SK-N-SH (cell line): ENCODE measurements at regions not wholly inside any gene's neighbourhood (a gene's known extent, or its start where the extent isn't known, plus 50 kb on each side); places are given as distances from the start of the nearest gene placed in this dataset.

Experiments used
- CTCF ChIA-PET: fragments of 300-600, 350-600 bp; formaldehyde crosslinking; extraction: SDS; loops from one replicate; lab custom pipeline; 2021; lab: Yijun Ruan, JAX
- POLR2A ChIA-PET: fragments of 350-600 bp; sonication (Branson Sonifier 250); formaldehyde crosslinking; extraction: SDS; loops from one replicate; lab custom pipeline; 2020; ENCODE audit warnings: antibody characterized with exemption, inconsistent platforms; lab: Yijun Ruan, JAX
- DNase-seq: peaks from one replicate; pipeline ENCODE4 v3.0.0; 2012
- H2AFZ ChIP-seq: fragments of 200-600 bp; sonication (generic); 2 replicates; pipeline ENCODE4 v1.8.1; 2016; ENCODE audit warnings: antibody characterized with exemption, mild to moderate bottlenecking, low read depth
- H3F3A ChIP-seq: fragments of 200-600 bp; sonication (generic); replicated peaks from 2 replicates; pipeline ENCODE3; 2016; ENCODE audit warnings: antibody characterized with exemption, mild to moderate bottlenecking; ENCODE audit not compliant: insufficient read depth
- H3K27ac ChIP-seq, 2 experiments: fragments of 200-500 bp in 1 of 2; fragments of 200-600 bp in 1 of 2; sonication (Bioruptor generic) in 1 of 2; sonication (generic), shearing (Covaris generic) in 1 of 2; 2 replicates each; pipeline versions ENCODE4 v1.5.1 to v1.6.1; 2014 to 2016; ENCODE audit warnings: low read depth in 2 of 2, inconsistent platforms in 1 of 2, low read length in 1 of 2, mild to moderate bottlenecking in 1 of 2, mixed read lengths in 1 of 2
- H3K27me3 ChIP-seq: fragments of 200-600 bp; sonication (generic), shearing (Covaris generic); 2 replicates; pipeline ENCODE4 v1.6.1; 2016; ENCODE audit warnings: mixed run types; ENCODE audit not compliant: insufficient read depth
- H3K36me3 ChIP-seq, 2 experiments: fragments of 200-500 bp in 1 of 2; fragments of 200-600 bp in 1 of 2; sonication (Bioruptor generic) in 1 of 2; sonication (generic) in 1 of 2; replicated peaks in 1 of 2; 2 replicates each; pipeline versions ENCODE3 to v1.5.1; 2014 to 2016; ENCODE audit warnings: low read length in 1 of 2, mild to moderate bottlenecking in 1 of 2; ENCODE audit not compliant: insufficient read depth in 2 of 2, control insufficient read depth in 1 of 2
- H3K4me1 ChIP-seq, 2 experiments: fragments of 200-500 bp in 1 of 2; fragments of 200-600 bp in 1 of 2; sonication (Bioruptor generic) in 1 of 2; sonication (generic), shearing (Covaris generic) in 1 of 2; 2 replicates each; pipeline versions ENCODE4 v1.5.1 to v1.6.1; 2014 to 2016; ENCODE audit warnings: low read depth in 1 of 2, low read length in 1 of 2, mixed run types in 1 of 2; ENCODE audit not compliant: insufficient read depth in 2 of 2, control insufficient read depth in 1 of 2
- H3K4me2 ChIP-seq: fragments of 200-600 bp; sonication (generic), shearing (Covaris generic); 2 replicates; pipeline ENCODE4 v1.6.1; 2017; ENCODE audit warnings: mixed run types
- H3K4me3 ChIP-seq, 2 experiments: fragments of 200-500 bp in 1 of 2; fragments of 200-600 bp in 1 of 2; sonication (Bioruptor generic) in 1 of 2; sonication (generic), shearing (Covaris generic) in 1 of 2; 2 replicates each; pipeline versions ENCODE4 v1.5.1 to v1.8.1; 2014 to 2016; ENCODE audit warnings: low read depth in 2 of 2, inconsistent platforms in 1 of 2, low read length in 1 of 2, mild to moderate bottlenecking in 1 of 2, mixed read lengths in 1 of 2, moderate library complexity in 1 of 2
- H3K79me2 ChIP-seq: fragments of 200-600 bp; sonication (generic); 2 replicates; pipeline ENCODE4 v1.8.1; 2017; ENCODE audit warnings: mild to moderate bottlenecking; ENCODE audit not compliant: insufficient read depth
- H3K9ac ChIP-seq: fragments of 200-600 bp; sonication (generic); 2 replicates; pipeline ENCODE4 v1.6.1; 2017; ENCODE audit warnings: mixed run types
- H3K9me2 ChIP-seq: fragments of 200-600 bp; sonication (generic); 2 replicates; pipeline ENCODE4 v1.6.1; 2017; ENCODE audit warnings: mixed run types
- H3K9me3 ChIP-seq: fragments of 200-600 bp; sonication (generic); 2 replicates; pipeline ENCODE4 v1.6.1; 2017; ENCODE audit warnings: mixed run types, mild to moderate bottlenecking, moderate library complexity
- H4K20me1 ChIP-seq: fragments of 200-600 bp; sonication (generic); 2 replicates; pipeline ENCODE4 v1.6.1; 2017; ENCODE audit warnings: mild to moderate bottlenecking, mixed run types; ENCODE audit not compliant: insufficient read depth
- CHD2 ChIP-seq: fragments of 150-350 bp; IDR thresholded peaks from 2 replicates; pipeline ENCODE4 v1.6.1; 2018; ENCODE audit warnings: low read length; ENCODE audit not compliant: partially characterized antibody
- ELF1 ChIP-seq: IDR thresholded peaks from 2 replicates; pipeline ENCODE4 v1.4.0; 2012
- EZH2phosphoT487 ChIP-seq: fragments of 200-600 bp; sonication (generic); IDR thresholded peaks from 2 replicates; pipeline ENCODE4 v1.6.1; 2017; ENCODE audit warnings: low read depth, mixed run types, mild to moderate bottlenecking, antibody characterized with exemption, moderate library complexity, borderline replicate concordance
- FOSL2 ChIP-seq: IDR thresholded peaks from 2 replicates; pipeline ENCODE4 v1.4.0; 2012; ENCODE audit warnings: low read depth, mild to moderate bottlenecking, moderate library complexity, borderline replicate concordance
- FOXJ3 ChIP-seq: sonication (generic); formaldehyde crosslinking; IDR thresholded peaks from 2 replicates; pipeline ENCODE4 v1.5.1; 2020; ENCODE audit warnings: mild to moderate bottlenecking, missing genetic modification reagents
- FOXM1 ChIP-seq: IDR thresholded peaks from 2 replicates; pipeline ENCODE4 v1.4.0; 2012; ENCODE audit warnings: low read depth, mild to moderate bottlenecking
- GATA2 ChIP-seq: sonication (generic); formaldehyde crosslinking; IDR thresholded peaks from 2 replicates; pipeline ENCODE4 v1.5.0; 2020; ENCODE audit warnings: mild to moderate bottlenecking, missing genetic modification reagents
- MEF2A ChIP-seq: IDR thresholded peaks from 2 replicates; pipeline ENCODE4 v1.4.0; 2012; ENCODE audit warnings: low read depth, borderline replicate concordance
- MXI1 ChIP-seq: IDR thresholded peaks from 2 replicates; pipeline ENCODE4 v1.6.1; 2012; ENCODE audit warnings: mild to moderate bottlenecking, low read depth, low read length, improper control_type of control experiment
- NFIC ChIP-seq: IDR thresholded peaks from 2 replicates; pipeline ENCODE4 v1.4.0; 2012; ENCODE audit warnings: borderline replicate concordance
- RAD21 ChIP-seq: IDR thresholded peaks from 2 replicates; pipeline ENCODE4 v1.6.1; 2012; ENCODE audit warnings: mild to moderate bottlenecking, low read length
- RCOR1 ChIP-seq: fragments of 150-350 bp; IDR thresholded peaks from 2 replicates; pipeline ENCODE4 v1.6.1; 2017; ENCODE audit warnings: antibody characterized with exemption, low read length
- RXRA ChIP-seq: IDR thresholded peaks from 2 replicates; pipeline ENCODE4 v1.4.0; 2012; ENCODE audit warnings: low read depth, mild to moderate bottlenecking, borderline replicate concordance
- SIN3A ChIP-seq: IDR thresholded peaks from 2 replicates; pipeline ENCODE4 v1.6.1; 2012; ENCODE audit warnings: low read depth, mild to moderate bottlenecking, low read length, moderate library complexity, borderline replicate concordance
- SMC3 ChIP-seq: IDR thresholded peaks from 2 replicates; pipeline ENCODE4 v1.6.1; 2012; ENCODE audit warnings: low read depth, low read length, improper control_type of control experiment
- TCF12 ChIP-seq: IDR thresholded peaks from 2 replicates; pipeline ENCODE4 v1.4.0; 2012
- USF2 ChIP-seq: fragments of 150-350 bp; IDR thresholded peaks from 2 replicates; pipeline ENCODE4 v1.6.1; 2017; ENCODE audit warnings: antibody characterized with exemption, low read length, low read depth, borderline replicate concordance
- YY1 ChIP-seq: IDR thresholded peaks from 2 replicates; pipeline ENCODE4 v1.4.0; 2012; ENCODE audit warnings: low read depth, mild to moderate bottlenecking
- WGBS: methylation state at CpG from one replicate; pipeline ENCODE4 v1.1.6; 2017; ENCODE audit warnings: low lambda C conversion rate; 5-methylcytosine and 5-hydroxymethylcytosine counted together
- TF ChIP-seq, protein P1 (sequence below): IDR thresholded peaks from 2 replicates; pipeline ENCODE4; 2012
- TF ChIP-seq, protein P2 (sequence below): IDR thresholded peaks from 2 replicates; pipeline ENCODE4 v1.4.0; 2012; ENCODE audit warnings: low read depth, borderline replicate concordance
- TF ChIP-seq, protein P3 (sequence below): fragments of 200-600 bp; sonication (generic); IDR thresholded peaks from 2 replicates; pipeline ENCODE4 v1.6.1; 2017; ENCODE audit warnings: antibody characterized with exemption, mild to moderate bottlenecking, moderate library complexity
- TF ChIP-seq, protein P4 (sequence below): IDR thresholded peaks from 2 replicates; pipeline ENCODE4 v1.4.0; 2012; ENCODE audit warnings: low read depth

- no peaks in the 10 kb centered on the region for H4K20me1 ChIP-seq
- H3K79me2 ChIP-seq: no peaks in the 10 kb centered on the region
- TF ChIP-seq EZH2phosphoT487: no peak
- no peak for TF ChIP-seq YY1
- no peak for TF ChIP-seq RCOR1
- no peak for TF ChIP-seq USF2
- TF ChIP-seq FOXM1: no peak
- TF ChIP-seq RAD21: no peak
- no peak for TF ChIP-seq MXI1
- no peak for TF ChIP-seq CHD2
- no peak for TF ChIP-seq GATA2 (CRISPR knock-in tag)
- TF ChIP-seq SMC3: no peak
- TF ChIP-seq FOXJ3 (CRISPR knock-in tag): no peak
- TF ChIP-seq, protein P1, sequence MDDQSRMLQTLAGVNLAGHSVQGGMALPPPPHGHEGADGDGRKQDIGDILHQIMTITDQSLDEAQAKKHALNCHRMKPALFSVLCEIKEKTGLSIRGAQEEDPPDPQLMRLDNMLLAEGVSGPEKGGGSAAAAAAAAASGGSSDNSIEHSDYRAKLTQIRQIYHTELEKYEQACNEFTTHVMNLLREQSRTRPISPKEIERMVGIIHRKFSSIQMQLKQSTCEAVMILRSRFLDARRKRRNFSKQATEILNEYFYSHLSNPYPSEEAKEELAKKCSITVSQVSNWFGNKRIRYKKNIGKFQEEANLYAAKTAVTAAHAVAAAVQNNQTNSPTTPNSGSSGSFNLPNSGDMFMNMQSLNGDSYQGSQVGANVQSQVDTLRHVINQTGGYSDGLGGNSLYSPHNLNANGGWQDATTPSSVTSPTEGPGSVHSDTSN: no peak
- H3K9me2 ChIP-seq: no peaks in the 10 kb centered on the region
- H2AFZ ChIP-seq: no peak overlapping the region
- ChIA-PET CTCF (no interaction called here), POLR2A (no interaction called here)
- no peaks in the 10 kb centered on the region for H3K36me3 ChIP-seq
- WGBS: 58% methylated on average over 1 of the region's 1 CpG
- H3K9ac ChIP-seq: no peak overlapping the region
- no peak overlapping the region for H3K27ac ChIP-seq
- no peaks in the 10 kb centered on the region for H3K27me3 ChIP-seq
- H3K9me3 ChIP-seq: no peaks in the 10 kb centered on the region
- H3K4me1 ChIP-seq: peaks cover 0 to 1% of the 10 kb centered on the region in 2 experiments; a peak in 1 of 4 replicates
- H3K4me3 ChIP-seq: no peak overlapping the region
- H3F3A ChIP-seq: no peaks in the 10 kb centered on the region
- DNase-seq: no peak
- no peak overlapping the region for H3K4me2 ChIP-seq
These were observed 250.9 kb downstream of the PSAT1 start for GRCh38 chr9:78547831-78548230.

DNA sequence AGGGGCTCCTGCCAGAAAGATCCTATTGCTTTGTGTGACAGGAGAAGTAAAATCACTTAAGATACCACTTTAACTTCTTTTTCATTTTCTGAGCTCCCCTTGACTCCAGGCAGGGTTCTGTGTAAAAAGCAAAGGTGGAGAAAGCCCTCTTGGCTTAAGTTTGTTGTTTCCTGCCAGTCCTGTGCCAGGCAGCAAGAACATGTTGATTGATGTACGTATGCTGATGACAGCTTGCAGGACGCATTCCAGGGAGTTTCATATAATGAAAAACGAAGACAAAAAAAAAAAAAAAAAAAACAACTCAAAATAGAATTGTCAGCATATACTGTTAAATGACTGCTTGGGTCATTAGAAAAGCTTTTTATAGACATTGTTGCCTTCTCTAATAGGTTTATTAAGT is 251.7 kb downstream of the PSAT1 start:
- no peak overlapping the region for H3K4me2 ChIP-seq
- CTCF ChIA-PET: interaction anchor here (1.0 kb wide), 1 partner anchor 71 kb away, joined by 3 read pairs; no protein-coding TSS in a partner anchor
- no peaks in the 10 kb centered on the region for H3K36me3 ChIP-seq
- H3K27me3 ChIP-seq: no peaks in the 10 kb centered on the region
- no peaks in the 10 kb centered on the region for H3K9me2 ChIP-seq
- H3K9me3 ChIP-seq: no peaks in the 10 kb centered on the region
- POLR2A ChIA-PET: no interaction called here
- H3F3A ChIP-seq: no peaks in the 10 kb centered on the region
- no peaks in the 10 kb centered on the region for H3K79me2 ChIP-seq
- H3K4me1 ChIP-seq: no peaks in the 10 kb centered on the region
- H4K20me1 ChIP-seq: no peaks in the 10 kb centered on the region
- no peak overlapping the region for H3K9ac ChIP-seq
- H3K27ac ChIP-seq: no peak overlapping the region
- no peak for DNase-seq
- no peak overlapping the region for H3K4me3 ChIP-seq
- WGBS: 78% methylated on average over 3 of the region's 3 CpGs
- no peak overlapping the region for H2AFZ ChIP-seq
- TF ChIP-seq YY1 (no peak), MXI1 (no peak), NFIC (no peak), RXRA (no peak), MEF2A (no peak), FOSL2 (no peak), USF2 (no peak), TCF12 (no peak), FOXM1 (no peak), SIN3A (no peak), RCOR1 (no peak), EZH2phosphoT487 (no peak), ELF1 (no peak), RAD21 (no peak)
- TF ChIP-seq, protein P2, sequence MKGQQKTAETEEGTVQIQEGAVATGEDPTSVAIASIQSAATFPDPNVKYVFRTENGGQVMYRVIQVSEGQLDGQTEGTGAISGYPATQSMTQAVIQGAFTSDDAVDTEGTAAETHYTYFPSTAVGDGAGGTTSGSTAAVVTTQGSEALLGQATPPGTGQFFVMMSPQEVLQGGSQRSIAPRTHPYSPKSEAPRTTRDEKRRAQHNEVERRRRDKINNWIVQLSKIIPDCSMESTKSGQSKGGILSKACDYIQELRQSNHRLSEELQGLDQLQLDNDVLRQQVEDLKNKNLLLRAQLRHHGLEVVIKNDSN: no peak
- TF ChIP-seq, protein P3, sequence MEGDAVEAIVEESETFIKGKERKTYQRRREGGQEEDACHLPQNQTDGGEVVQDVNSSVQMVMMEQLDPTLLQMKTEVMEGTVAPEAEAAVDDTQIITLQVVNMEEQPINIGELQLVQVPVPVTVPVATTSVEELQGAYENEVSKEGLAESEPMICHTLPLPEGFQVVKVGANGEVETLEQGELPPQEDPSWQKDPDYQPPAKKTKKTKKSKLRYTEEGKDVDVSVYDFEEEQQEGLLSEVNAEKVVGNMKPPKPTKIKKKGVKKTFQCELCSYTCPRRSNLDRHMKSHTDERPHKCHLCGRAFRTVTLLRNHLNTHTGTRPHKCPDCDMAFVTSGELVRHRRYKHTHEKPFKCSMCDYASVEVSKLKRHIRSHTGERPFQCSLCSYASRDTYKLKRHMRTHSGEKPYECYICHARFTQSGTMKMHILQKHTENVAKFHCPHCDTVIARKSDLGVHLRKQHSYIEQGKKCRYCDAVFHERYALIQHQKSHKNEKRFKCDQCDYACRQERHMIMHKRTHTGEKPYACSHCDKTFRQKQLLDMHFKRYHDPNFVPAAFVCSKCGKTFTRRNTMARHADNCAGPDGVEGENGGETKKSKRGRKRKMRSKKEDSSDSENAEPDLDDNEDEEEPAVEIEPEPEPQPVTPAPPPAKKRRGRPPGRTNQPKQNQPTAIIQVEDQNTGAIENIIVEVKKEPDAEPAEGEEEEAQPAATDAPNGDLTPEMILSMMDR: no peak
- TF ChIP-seq, protein P4, sequence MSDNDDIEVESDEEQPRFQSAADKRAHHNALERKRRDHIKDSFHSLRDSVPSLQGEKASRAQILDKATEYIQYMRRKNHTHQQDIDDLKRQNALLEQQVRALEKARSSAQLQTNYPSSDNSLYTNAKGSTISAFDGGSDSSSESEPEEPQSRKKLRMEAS: no peak
- TF ChIP-seq, protein P1: no peak
